OCI-M1 (cell line): ENCODE measurements at regions not wholly inside any gene's neighbourhood (a gene's known extent, or its start where the extent isn't known, plus 50 kb on each side); places are given as distances from the start of the nearest gene placed in this dataset.
"Not testable (repeated sequence)": the region's sequence is repeated elsewhere in the genome, so short reads cannot be mapped to it uniquely, and the experiment has no call there.

Experiments
- DNase-seq: peaks from one replicate; lab custom pipeline; 2025; lab: John Stamatoyannopoulos, UW

GRCh38 chr7:81833401-81833800 is 63.6 kb upstream of the HGF start:
- no peak for DNase-seq

GRCh38 chr7:81831883-81832282 is 62.0 kb upstream of the HGF start:
- DNase-seq, result no peak

DNA sequence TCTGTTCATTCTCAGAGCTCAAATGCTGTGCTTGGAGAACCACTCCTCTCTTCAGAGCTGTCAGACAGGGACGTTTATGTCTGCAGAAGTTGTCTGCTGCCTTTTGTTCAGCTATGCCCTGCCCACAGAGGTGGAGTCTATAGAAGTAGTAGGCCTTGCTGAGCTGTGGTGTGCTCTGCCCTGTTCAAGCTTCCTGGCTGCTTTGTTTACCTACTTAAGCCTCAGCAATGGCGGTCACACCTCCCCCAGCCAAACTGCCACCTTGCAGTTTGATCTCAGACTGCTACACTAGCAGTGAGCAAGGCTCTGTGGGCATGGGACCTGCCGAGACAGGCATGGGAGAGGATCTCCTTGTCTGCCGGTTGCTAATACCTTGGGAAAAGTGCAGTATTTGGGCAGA is 59.7 kb upstream of the HGF start:
- not testable (repeated sequence) for DNase-seq

DNA sequence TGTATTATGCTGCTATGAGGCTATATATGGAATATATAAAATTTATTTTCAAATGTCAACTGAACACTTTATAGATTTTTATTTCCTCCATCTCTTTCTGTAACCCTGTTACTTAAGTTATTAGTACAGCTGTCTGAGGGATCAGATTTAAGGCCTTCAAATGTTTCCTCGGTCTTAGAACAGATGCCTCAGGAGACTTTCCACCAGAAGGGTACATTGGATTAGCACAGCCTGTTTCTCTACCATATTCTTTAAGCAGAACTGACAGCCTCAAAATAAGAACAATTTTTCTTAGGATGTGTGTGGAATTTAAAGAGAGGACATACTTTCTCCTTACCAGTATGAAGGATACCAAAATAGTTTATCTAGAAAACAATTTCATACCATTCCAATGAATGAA is 53.0 kb upstream of the HGF start:
- no peak for DNase-seq

DNA sequence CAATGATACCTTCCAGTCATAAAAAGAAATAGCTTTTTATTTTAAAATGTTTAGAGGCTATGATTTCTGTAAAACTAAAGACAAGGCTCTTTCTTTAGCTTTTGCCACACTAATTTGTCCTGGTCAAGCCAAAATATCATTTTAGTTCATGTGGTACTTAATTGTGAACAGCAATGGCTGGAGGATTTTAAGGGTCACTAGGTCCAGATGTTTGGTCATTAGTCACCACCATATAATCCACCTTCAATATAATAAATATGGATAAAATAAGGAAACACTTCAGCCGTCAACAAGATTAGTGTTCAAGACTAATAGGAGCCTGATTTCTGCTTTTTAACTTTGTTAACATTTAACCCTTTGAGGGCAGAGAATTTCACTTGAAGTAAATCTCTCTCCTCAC is 50.0 kb upstream of the HGF start:
- no peak for DNase-seq
